PC-9 (cell line): ENCODE measurements at regions not wholly inside any gene's neighbourhood (a gene's known extent, or its start where the extent isn't known, plus 50 kb on each side); places are given as distances from the start of the nearest gene placed in this dataset.

Experiments used
- CTCF ChIP-seq: fragments of 200-600 bp; sonication (generic); conservative IDR thresholded peaks from 2 replicates; pipeline ENCODE4 v1.6.1; 2017; ENCODE audit warnings: mixed run types, antibody characterized with exemption, mild to moderate bottlenecking, moderate library complexity
- EZH2 ChIP-seq: fragments of 200-600 bp; sonication (generic); IDR thresholded peaks from 2 replicates; pipeline ENCODE4 v1.8.0; 2017; ENCODE audit warnings: antibody characterized with exemption, low read depth

GRCh38 chr17:72427761-72428109, 306.9 kb downstream of the SOX9 start:
- TF ChIP-seq CTCF (no peak), EZH2 (no peak)
